ENCODE measurements at regions not wholly inside any gene's neighbourhood (a gene's known extent, or its start where the extent isn't known, plus 50 kb on each side); places are given as distances from the start of the nearest gene placed in this dataset.
"Not testable (repeated sequence)": the region's sequence is repeated elsewhere in the genome, so short reads cannot be mapped to it uniquely, and the experiment has no call there.

DNA sequence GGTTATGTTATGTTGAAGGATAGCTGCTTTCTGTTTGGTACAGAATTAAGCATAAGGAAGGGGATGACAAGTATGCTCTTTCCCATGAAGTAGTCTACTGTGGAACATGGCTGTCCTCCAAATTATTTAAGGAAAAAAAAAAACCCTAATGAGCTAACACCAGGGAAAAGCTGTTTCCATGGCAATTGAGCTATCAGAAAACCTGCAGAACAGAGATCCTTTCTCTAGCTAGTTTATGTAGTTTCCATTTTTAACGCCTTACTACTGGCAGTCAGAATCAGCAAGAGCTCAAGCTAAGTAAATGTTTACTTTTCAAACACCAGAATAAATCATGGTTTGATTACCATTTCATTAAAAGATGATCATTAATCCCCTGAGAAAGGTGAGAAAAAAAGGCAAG is 287.4 kb upstream of the TARS1 start:
- no peak for DNase-seq (ENCODE audit: low spot score)

DNA sequence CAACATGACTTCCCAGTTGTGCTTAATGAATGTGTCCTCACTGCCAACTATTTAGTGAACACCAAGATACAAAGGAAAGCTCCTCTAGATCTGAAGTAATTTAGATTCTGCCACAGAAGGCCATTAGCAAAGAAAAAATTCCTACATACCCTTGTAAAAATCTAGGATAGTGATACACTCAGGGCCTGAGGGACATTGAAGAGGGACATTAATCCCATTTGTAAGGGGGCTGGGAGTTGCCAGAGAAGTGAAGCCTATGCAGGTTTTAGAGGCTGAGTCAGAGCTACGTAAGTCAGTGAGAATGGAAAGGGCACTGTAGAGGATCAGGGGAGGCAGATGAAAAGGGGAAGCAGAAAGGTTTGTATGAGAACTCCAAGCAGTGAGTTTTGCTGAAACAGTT is 286.9 kb upstream of the TARS1 start:
- no peak for DNase-seq (ENCODE audit: low spot score)

DNA sequence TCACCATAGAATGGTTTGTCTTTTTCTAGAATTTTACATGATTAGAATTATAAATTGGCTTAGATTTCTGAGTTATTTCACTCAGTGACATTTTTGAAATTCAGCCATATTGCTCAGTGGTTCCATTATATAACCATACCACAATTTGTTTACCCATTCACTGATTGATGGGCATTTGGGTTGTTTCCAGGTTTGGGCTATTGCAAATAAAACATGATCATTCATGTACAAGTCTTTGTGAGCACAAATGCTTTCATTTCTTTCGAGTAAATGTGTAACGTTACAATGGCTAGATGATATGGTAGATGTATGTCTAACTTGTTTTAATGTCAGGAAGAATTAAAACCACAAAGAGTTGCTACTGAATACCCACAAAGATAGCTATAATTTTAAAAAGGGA is 279.9 kb upstream of the TARS1 start:
- DNase-seq (ENCODE audit: low spot score): no peak

DNA sequence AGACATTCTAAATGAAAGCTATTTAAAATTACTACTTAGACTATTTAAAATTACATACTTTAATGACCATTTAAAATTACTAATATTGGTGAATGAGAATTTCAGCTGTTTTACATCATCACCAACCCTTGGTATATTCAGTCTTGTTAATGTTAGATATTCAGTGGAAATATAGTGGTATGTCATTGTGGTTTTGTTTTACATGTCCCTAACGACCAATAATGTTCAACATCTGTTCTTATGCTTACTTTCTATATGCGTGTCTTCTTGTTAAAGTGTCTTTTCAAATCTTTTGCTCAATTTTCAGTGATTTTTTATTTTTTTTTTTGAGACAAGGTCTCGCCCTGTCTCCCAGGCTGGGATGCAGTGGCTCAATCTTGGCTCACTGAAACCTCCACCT is 279.3 kb upstream of the TARS1 start:
- no peak for DNase-seq (ENCODE audit: low spot score)

- DNase-seq (ENCODE audit: low spot score): no peak
These were observed 278.7 kb upstream of the TARS1 start for GRCh38 chr5:33162057-33162456.

- DNase-seq (ENCODE audit: low spot score): no peak
These were observed 274.2 kb upstream of the TARS1 start for GRCh38 chr5:33166522-33166921.

GRCh38 chr5:33166948-33167347 is 273.8 kb upstream of the TARS1 start:
- no peak for DNase-seq (ENCODE audit: low spot score)

DNA sequence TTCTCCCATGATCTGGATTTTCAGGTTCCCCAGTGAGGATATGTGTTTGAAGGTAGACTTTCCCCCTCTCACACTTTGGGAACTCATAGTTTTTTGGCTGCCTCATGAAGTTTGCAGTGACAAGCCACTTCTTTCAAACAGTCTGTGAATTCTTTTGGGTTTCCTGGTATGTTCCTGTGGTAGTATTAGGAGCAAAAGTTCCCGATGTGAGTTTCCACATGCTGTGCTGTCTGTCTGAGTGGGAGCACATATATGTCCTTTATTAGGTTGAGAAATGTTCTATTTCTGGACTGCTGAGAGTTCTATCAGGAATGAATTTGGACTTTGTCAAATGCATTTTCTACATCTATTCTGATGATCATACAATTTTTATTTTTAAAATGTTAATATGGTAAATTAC is 273.2 kb upstream of the TARS1 start:
- DNase-seq (ENCODE audit: low spot score): no peak

- DNase-seq (ENCODE audit: low spot score): no peak
These were observed 270.4 kb upstream of the TARS1 start for GRCh38 chr5:33170411-33170810.

GRCh38 chr5:33174383-33174782 is 266.4 kb upstream of the TARS1 start:
- no peak for DNase-seq (ENCODE audit: low spot score)

- no peak for DNase-seq (ENCODE audit: low spot score)
These were observed 261.5 kb upstream of the TARS1 start for GRCh38 chr5:33179301-33179700.

DNA sequence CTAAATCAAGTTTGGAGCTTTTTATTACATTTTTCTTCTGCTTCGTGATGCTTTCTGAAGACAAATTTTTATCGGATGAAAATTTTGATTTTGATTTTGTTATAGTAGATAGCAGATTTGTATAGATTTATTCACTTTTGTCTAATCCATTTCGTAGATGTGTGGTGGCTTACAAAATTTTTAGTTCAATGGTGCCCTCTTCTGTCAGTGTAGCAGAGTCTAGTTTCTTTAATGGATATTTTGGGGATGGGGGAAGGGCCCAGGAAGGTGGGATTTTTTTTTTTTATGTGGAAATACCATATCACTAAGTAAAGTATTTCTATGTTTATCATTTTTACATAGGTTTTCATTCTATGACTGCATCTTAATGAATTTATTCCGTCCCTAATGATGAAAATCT is 259.9 kb upstream of the TARS1 start:
- DNase-seq (ENCODE audit: low spot score): no peak

DNA sequence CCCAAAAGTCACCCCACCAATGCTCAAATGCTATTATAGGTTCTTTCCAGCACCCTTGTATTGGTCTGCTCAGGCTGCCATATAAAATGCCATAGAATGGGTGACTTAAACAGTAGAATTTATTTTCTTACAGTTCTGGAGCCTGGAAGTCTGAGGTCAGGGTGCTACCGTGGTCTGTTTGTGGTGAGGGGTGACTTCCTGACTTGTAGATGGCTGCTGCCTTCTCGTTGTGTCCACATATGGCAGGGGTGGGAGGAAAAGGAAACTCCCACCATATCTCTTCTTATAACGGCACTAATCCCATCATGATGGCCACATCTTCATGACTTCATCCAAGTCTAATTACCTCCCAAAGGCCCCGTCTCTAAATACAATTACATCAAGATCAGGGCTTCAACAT is 257.8 kb upstream of the TARS1 start:
- DNase-seq (ENCODE audit: low spot score): no peak

DNA sequence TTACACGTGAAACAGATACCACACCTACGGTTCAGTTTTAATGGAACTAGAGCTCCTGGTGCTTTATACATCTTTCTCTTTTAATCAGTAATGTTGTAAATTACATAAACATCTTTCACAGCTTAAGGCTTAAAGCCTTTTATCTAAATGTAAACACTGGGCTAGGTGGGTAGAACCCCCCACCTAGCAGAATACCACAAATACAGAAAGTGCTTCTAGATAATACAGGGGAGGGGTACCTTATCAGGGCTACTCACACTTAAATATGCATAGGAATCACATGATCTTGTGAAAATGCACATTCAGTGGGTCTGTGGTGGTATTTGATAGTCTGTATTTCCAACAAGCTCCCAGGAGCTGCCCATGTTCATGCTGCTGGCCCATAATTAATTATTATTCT is 256.4 kb upstream of the TARS1 start:
- DNase-seq (ENCODE audit: low spot score): no peak

DNA sequence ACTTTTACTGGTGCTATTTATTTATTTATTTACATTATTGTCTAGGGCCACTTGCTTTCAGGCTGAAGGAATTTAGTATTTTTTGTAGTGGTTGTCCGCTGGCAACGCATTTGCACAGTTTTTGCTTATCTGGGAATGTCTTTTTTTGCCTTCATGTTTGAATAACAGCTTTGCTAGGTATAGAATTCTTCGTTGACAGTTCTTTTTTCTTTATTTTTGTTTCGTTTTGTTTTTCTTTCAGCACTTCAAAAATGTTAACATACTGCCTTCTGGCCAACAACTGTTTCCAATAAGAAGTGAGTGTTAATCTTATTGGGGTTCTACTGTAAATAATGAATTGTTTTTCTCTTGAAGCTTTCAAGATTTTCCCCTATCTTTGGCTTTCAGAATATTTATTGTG is 252.7 kb upstream of the TARS1 start:
- no peak for DNase-seq (ENCODE audit: low spot score)

DNA sequence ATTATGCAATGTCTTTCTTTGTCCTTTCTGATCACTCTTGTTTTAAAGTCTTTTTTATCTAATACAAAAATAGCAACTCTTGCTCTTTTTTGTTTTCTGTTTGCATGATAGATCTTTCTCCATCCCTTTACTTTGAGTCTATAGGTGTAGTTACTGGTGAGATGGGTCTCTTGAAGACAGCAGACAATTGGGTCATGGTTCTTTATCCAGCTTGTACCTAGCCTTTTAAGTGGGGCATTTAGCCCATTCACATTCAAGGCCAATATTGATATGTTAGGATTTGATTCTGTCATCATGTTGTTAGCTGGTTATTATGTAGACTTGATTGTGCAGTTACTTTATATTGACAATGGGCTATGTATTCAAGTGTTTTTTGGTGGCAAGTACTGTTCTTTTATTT is 245.9 kb upstream of the TARS1 start:
- no peak for DNase-seq (ENCODE audit: low spot score)

- no peak for DNase-seq (ENCODE audit: low spot score)
These were observed 245.2 kb upstream of the TARS1 start for GRCh38 chr5:33195431-33196165.

GRCh38 chr5:33198836-33199235 is 241.9 kb upstream of the TARS1 start:
- DNase-seq (ENCODE audit: low spot score): no peak

DNA sequence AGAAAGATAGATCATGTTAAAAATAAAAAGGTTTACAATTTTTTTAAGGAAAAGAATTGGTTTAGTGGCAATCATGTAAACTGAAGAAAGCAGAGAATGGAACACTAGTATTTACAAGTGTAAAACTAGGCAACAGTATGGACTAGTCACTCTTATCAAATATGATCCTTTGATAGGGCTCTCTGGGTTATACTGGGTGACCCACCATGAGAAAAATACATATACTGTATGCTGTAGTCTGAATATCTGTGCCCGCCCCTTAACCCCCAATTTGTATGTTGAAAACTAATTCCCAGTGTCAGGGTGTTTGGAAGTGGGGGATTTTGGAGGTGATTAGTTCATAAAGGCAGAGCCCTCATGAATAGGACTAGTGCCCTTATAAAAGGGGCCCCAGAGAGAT is 236.8 kb upstream of the TARS1 start:
- no peak for DNase-seq (ENCODE audit: low spot score)

GRCh38 chr5:33205079-33205478 is 235.7 kb upstream of the TARS1 start:
- DNase-seq (ENCODE audit: low spot score): no peak

- DNase-seq (ENCODE audit: low spot score): no peak
These were observed 234.9 kb upstream of the TARS1 start for GRCh38 chr5:33205727-33206410.

- no peak for DNase-seq (ENCODE audit: low spot score)
These were observed 233.7 kb upstream of the TARS1 start for GRCh38 chr5:33206962-33207506.

- DNase-seq (ENCODE audit: low spot score): no peak
These were observed 231.5 kb upstream of the TARS1 start for GRCh38 chr5:33209252-33209651.

DNA sequence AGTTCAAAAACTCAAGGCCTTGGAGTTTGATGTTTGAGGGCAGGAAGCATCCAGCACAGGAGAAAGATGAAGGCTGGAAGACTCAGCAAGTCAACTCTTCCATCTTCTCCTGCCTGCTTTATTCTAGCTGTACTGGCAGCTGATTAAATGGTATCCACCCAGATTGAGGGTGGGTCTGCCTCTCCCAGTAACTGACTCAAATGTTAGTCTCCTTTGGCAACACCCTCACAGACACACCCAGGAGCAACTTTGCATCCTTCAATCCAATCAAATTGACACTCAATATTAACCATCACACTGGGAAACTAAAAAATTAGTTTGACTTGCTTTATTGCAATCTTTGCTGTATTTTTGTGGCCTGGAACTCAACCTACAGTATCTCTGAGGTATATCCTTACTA is 230.5 kb upstream of the TARS1 start:
- DNase-seq (ENCODE audit: low spot score): not testable (repeated sequence)
